ENCODE measurements at regions not wholly inside any gene's neighbourhood (a gene's known extent, or its start where the extent isn't known, plus 50 kb on each side); places are given as distances from the start of the nearest gene placed in this dataset.

DNA sequence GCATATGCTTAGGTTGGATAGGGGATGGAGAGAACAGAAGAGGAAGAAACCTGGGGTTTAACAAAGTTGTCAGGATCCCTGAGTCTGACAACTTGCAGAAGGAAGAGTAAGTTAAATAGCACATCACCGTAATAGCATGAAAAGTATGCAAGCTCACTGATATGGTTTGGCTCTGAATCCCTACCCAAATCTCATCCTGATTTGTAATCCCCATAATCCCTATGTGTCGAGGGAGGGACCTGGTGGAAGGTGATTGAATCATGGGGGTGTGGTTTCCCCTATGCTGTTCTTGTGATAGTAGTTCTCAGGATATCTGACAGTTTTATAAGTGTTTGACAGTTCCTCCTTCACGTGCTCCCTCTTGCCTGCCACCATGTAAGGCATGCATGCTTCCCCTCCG, 193.3 kb downstream of the PSAT1 start:
- TF ChIP-seq, protein P1, sequence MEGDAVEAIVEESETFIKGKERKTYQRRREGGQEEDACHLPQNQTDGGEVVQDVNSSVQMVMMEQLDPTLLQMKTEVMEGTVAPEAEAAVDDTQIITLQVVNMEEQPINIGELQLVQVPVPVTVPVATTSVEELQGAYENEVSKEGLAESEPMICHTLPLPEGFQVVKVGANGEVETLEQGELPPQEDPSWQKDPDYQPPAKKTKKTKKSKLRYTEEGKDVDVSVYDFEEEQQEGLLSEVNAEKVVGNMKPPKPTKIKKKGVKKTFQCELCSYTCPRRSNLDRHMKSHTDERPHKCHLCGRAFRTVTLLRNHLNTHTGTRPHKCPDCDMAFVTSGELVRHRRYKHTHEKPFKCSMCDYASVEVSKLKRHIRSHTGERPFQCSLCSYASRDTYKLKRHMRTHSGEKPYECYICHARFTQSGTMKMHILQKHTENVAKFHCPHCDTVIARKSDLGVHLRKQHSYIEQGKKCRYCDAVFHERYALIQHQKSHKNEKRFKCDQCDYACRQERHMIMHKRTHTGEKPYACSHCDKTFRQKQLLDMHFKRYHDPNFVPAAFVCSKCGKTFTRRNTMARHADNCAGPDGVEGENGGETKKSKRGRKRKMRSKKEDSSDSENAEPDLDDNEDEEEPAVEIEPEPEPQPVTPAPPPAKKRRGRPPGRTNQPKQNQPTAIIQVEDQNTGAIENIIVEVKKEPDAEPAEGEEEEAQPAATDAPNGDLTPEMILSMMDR (IDR thresholded peaks at IDR 0.05; ENCODE audit: low read depth, low read length) = no peak
- no peak overlapping the region for H3K4me3 ChIP-seq (ENCODE audit: low read depth, low read length)

DNA sequence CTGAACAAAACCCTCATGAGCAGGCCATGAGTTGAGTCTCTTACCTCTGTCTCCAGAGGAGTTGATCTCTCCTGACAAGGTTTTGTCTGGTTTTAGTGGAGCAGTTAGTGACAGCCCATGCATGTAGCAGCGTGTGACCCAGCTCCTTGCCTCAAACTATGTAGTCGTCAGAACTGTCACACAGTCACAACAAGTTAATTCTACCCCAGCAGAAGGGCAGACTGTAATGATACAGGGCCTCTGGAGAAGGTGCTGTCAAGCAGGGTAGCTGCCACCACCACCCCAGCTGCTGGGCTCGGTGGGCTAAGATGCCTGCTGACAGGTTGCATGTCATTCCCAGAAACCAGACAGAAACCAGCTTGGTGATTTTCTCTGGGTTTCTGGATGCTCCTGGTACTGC, 194.5 kb downstream of the PSAT1 start:
- no peak overlapping the region for H3K4me3 ChIP-seq (ENCODE audit: low read depth, low read length)
- TF ChIP-seq, protein P1 (IDR thresholded peaks at IDR 0.05; ENCODE audit: low read depth, low read length) = no peak

DNA sequence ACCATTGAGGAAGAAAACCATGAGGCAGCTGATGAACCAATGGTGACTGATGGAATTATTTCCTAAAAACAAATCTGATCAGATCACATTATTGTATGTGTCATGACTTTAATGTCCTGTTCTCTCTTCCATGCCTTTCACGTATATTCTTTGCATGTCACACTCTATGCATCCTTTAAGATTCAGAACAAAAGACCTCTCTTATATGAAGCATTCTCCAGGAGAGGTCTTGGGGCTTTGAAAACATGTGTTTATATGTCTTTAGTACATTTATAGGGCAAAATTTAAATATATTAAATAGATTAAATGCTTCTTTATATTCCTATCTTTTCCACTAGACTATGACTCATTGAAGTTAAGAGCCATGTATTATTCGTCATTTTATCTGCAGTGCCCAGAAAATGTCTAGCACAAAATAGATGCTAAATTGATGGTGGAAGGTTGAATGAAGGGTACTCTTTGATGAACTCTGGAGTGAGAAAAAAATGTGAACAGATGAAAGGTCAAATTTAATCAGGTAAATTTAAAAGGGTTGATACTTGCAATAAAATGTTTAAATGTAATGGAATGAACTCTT, 196.3 kb downstream of the PSAT1 start:
- no peak overlapping the region for H3K4me3 ChIP-seq (ENCODE audit: low read depth, low read length)
- TF ChIP-seq, protein P1 (IDR thresholded peaks at IDR 0.05; ENCODE audit: low read depth, low read length) = no peak

DNA sequence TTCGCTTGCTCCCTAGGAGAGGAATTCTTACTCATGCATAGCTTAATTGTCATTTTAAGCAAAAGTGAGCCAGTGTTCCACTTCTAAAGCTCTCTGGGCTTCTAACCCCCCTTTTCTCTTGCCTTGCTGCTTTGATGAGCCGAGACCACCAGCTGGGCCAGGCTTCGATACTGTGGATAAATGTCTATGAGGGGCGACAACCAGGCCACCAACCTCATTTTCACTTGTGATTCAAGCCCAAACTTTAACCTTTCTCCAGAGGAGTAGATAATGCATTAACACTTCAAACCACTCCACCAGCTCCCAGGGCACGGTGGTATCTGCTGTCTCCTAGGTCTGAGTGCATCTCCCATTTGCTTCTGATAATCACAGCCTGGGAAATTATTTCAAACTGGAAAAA, 205.6 kb downstream of the PSAT1 start:
- TF ChIP-seq, protein P1 (IDR thresholded peaks at IDR 0.05; ENCODE audit: low read depth, low read length) = no peak
- H3K4me3 ChIP-seq (ENCODE audit: low read depth, low read length) = no peak overlapping the region

DNA sequence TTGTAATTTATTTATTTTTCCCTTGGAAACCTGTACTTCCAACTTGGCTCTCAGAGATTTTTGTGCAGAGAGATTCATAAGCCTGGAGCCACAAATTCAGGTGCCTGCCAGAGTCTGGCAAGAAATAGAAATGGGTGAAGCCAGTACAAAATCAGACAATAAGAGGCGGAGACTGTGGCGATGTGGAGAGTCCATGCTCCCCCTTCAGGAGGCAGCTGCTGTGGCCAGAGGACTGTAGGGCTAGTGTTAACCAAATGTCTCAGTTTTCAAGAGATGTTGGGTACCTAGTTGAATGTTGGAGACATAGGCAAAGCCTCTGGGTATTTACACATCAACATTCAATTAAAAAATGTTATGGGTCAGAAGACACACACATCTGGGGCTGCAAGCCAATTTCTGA, 208.6 kb downstream of the PSAT1 start:
- TF ChIP-seq, protein P1 (IDR thresholded peaks at IDR 0.05; ENCODE audit: low read depth, low read length) = no peak
- H3K4me3 ChIP-seq (ENCODE audit: low read depth, low read length) = no peak overlapping the region

DNA sequence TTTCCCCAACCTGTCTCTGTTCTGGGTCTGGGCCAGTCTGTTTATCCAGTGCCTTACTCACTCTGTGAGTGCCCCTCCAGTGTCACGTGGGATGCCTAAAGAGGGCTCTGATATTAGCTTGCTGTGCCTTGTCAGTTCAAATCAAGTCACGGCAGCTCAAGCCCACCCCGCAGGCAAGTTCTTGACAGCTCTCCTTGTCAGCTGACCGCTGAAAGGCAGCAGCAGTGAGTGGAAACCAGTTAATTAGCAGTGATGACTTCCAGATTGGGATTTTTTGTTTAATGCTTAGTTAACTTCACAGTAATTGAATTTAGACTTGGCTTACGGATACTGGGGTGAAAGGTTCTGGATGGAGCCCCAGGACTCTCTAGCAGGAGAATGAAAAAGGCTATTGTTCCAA, 210.1 kb downstream of the PSAT1 start:
- TF ChIP-seq, protein P1 (IDR thresholded peaks at IDR 0.05; ENCODE audit: low read depth, low read length) = no peak
- no peak overlapping the region for H3K4me3 ChIP-seq (ENCODE audit: low read depth, low read length)

DNA sequence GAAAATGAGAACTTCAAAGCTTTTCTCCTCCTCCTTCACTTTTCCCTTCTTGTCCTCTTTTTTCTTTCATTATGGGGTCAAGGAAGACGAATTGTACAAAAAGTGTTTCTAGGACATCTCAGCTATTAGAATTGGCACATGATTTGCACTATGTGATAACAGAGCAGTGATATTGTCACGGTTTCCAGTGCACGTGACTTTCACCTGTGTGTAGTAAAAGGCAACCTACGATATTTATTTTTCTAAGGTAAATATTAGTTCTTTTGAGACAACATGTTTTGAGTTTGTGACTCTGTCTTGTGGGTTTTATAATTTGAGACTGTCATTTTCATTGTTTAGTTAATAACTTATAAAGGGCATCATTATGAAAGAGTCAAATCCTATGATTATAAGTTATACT, 213.1 kb downstream of the PSAT1 start:
- TF ChIP-seq, protein P1 (IDR thresholded peaks at IDR 0.05; ENCODE audit: low read depth, low read length) = no peak
- no peak overlapping the region for H3K4me3 ChIP-seq (ENCODE audit: low read depth, low read length)
